Activated T-helper 17 cell treated with anti-CD3 and anti-CD28 coated beads, Interleukin-2, amount 50 U/mL, for 72 hours (primary cell): ENCODE measurements at regions not wholly inside any gene's neighbourhood (a gene's known extent, or its start where the extent isn't known, plus 50 kb on each side); places are given as distances from the start of the nearest gene placed in this dataset.
"Not testable (repeated sequence)": the region's sequence is repeated elsewhere in the genome, so short reads cannot be mapped to it uniquely, and the experiment has no call there.

Experiments
- ATAC-seq: fragments of 150-1000 bp; cut with Tn5 transposase; replicated peaks from 2 replicates; pipeline ENCODE4 v1.10.0; 2021; ENCODE audit warnings: mild to moderate bottlenecking, moderate library complexity
- H3K27ac Mint-ChIP-seq: one replicate; pipeline ENCODE4 v1.8.0; 2022; ENCODE audit warnings: mixed read lengths
- H3K27me3 Mint-ChIP-seq: one replicate; pipeline ENCODE4 v1.8.0; 2022; ENCODE audit warnings: mixed read lengths
- H3K36me3 Mint-ChIP-seq: one replicate; pipeline ENCODE4 v1.8.0; 2022; ENCODE audit warnings: low read depth, mild to moderate bottlenecking, mixed read lengths
- H3K4me1 Mint-ChIP-seq: one replicate; pipeline ENCODE4 v1.8.0; 2022; ENCODE audit warnings: mixed read lengths
- H3K4me3 Mint-ChIP-seq: one replicate; pipeline ENCODE4 v1.8.0; 2022; ENCODE audit warnings: mild to moderate bottlenecking, mixed read lengths
- H3K9me3 Mint-ChIP-seq: one replicate; pipeline ENCODE4 v1.8.0; 2022; ENCODE audit warnings: mixed read lengths

DNA sequence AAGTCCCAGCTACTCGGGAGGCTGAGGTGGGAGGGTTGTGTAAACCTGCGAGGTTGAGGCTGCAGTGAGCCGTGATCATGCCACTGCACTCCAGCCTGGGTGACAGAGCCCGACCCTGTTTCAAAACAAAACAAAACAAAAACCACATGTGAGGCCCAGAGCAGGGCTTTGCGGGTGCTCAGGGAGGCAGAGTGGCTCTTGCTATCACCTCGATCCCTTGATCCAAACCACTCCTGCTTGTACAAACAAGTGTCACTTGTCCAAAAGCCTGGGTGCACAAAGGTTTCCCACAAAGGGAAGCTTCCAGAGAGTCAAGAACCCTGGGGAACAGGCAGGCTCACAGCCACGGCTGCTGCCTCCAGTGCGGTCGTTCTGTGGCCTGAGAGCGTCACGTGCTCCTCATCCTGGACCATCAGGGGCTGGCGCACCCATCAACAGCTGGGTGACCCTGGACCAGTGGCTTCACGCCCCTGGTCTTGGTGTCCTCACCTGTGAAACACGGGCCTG, 162.7 kb downstream of the C9orf50 start:
- H3K4me1 Mint-ChIP-seq = peaks cover 18% of the 10 kb centered on the region
- no peaks in the 10 kb centered on the region for H3K36me3 Mint-ChIP-seq
- peak overlapping the region; percentile 71 for H3K4me3 Mint-ChIP-seq
- no peaks in the 10 kb centered on the region for H3K9me3 Mint-ChIP-seq
- H3K27ac Mint-ChIP-seq = peak overlapping the region; percentile 83
- ATAC-seq = peak; percentile 55
- no peaks in the 10 kb centered on the region for H3K27me3 Mint-ChIP-seq

- Mint-ChIP-seq H3K4me1 (peaks cover 18% of the 10 kb centered on the region), H3K36me3 (no peaks in the 10 kb centered on the region), H3K27ac (no peak overlapping the region), H3K9me3 (no peaks in the 10 kb centered on the region), H3K4me3 (peak overlapping the region; percentile 71), H3K27me3 (no peaks in the 10 kb centered on the region)
- no peak for ATAC-seq
Observed at GRCh38 chr9:129457325-129457779, 163.5 kb downstream of the C9orf50 start.

- no peaks in the 10 kb centered on the region for H3K9me3 Mint-ChIP-seq
- no peak overlapping the region for H3K4me3 Mint-ChIP-seq
- peak overlapping the region; percentile 1 for H3K27ac Mint-ChIP-seq
- peaks cover 22% of the 10 kb centered on the region for H3K4me1 Mint-ChIP-seq
- H3K27me3 Mint-ChIP-seq = no peaks in the 10 kb centered on the region
- ATAC-seq = no peak
- H3K36me3 Mint-ChIP-seq = no peaks in the 10 kb centered on the region
Observed at GRCh38 chr9:129456549-129457324, 164.2 kb downstream of the C9orf50 start.

DNA sequence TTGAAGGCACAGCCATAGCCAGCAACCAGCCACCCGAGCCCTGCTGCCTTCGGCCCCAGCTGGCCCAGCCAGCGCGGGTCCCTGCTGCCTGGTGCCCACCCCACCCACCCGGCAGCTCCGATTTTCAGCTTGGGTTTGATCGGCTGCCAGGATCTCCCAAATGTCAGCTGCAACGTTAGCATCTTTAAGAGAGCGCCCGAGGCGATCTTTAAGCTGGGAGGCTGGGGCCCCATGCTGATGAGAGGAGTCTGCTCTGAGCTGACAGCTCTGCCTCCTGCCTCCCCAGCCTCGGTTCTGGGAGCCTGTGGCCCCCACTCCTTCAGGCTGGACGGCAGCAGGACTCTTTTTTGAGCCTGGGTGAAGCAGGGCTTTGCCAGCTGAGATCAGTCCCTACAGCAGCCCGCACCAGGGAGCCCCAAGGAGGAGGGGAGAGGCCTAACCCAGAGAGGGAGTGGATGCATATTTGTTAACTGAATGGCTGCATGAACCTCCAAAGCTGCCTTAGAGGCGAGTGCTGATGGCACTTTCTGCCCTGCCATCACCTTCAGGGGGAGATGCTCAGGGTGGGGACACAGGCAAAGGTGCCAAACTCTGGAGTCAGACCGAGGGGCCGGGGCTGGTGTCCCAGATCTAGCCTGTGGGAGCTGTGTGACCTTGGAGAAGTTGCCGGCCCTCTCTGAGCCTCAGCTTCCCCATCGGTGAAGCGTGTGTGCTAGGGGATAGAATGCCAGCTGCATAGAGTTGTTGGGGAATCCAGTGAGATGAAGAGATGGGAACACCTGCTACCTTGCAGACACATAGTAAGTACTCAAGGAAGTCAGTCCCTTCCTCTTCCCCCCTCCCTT, 165.5 kb downstream of the C9orf50 start:
- H3K4me3 Mint-ChIP-seq = no peak overlapping the region
- no peaks in the 10 kb centered on the region for H3K36me3 Mint-ChIP-seq
- no peaks in the 10 kb centered on the region for H3K9me3 Mint-ChIP-seq
- no peaks in the 10 kb centered on the region for H3K27me3 Mint-ChIP-seq
- ATAC-seq = no peak
- H3K27ac Mint-ChIP-seq = no peak overlapping the region
- peaks cover 23% of the 10 kb centered on the region for H3K4me1 Mint-ChIP-seq

DNA sequence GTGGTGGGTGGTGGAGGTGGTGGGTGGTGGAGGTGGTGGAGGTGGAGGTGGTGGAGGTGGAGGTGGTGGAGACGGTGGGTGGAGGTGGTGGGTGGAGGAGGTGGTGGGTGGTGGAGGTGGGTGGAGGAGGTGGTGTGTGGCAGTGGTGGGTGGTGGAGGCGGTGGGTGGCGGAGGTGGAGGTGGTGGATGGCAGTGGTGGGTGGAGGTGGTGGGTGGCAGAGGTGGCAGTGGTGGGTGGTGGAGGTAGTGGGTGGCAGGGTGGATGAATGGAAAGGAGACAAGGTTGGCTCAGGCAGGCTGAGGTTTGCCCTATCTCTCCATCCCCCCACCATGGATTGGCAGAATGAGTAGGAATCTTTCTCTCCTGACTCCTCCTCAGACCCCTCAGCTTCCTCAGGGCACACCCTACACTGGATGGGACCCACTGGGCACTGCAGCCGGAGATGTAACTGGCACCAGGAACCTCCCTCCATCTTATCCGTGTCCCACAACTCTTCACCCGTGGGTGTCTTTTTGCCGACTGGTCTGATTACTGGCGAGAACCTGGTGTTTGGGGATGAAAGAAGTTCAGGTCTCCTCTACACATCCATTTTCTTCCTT, 166.3 kb downstream of the C9orf50 start:
- H3K27ac Mint-ChIP-seq = no peak overlapping the region
- no peaks in the 10 kb centered on the region for H3K9me3 Mint-ChIP-seq
- H3K27me3 Mint-ChIP-seq = no peaks in the 10 kb centered on the region
- ATAC-seq = no peak
- H3K4me3 Mint-ChIP-seq = no peak overlapping the region
- H3K4me1 Mint-ChIP-seq = peaks cover 23% of the 10 kb centered on the region
- H3K36me3 Mint-ChIP-seq = no peaks in the 10 kb centered on the region

GRCh38 chr9:129453734-129454133, 167.2 kb downstream of the C9orf50 start:
- H3K9me3 Mint-ChIP-seq = no peaks in the 10 kb centered on the region
- peaks cover 23% of the 10 kb centered on the region for H3K4me1 Mint-ChIP-seq
- H3K27ac Mint-ChIP-seq = no peak overlapping the region
- no peak for ATAC-seq
- no peaks in the 10 kb centered on the region for H3K36me3 Mint-ChIP-seq
- no peaks in the 10 kb centered on the region for H3K27me3 Mint-ChIP-seq
- H3K4me3 Mint-ChIP-seq = no peak overlapping the region

DNA sequence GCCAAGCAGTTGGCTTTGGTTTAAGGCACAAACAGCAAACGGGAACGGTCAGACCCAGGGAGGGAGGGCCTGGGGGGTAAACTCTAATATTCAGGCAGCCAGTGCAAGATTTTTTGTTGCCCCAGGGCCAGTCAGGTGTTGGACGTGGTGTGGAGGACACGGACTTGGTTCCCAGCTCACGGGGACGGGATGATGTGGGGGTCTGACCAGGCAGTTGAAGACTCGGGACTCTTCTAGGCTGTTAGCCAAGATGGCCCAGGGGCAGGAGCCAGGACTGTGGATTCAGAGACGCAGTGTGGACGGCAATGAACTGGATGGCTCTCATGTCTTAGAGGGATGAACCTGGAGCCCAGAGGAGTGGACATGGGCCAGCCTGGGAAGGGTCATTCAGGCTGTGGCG, 169.2 kb downstream of the C9orf50 start:
- Mint-ChIP-seq H3K4me1 (peaks cover 13% of the 10 kb centered on the region), H3K27me3 (no peaks in the 10 kb centered on the region), H3K36me3 (no peaks in the 10 kb centered on the region), H3K9me3 (no peaks in the 10 kb centered on the region), H3K27ac (peak overlapping the region; percentile 67), H3K4me3 (no peak overlapping the region)
- no peak for ATAC-seq

DNA sequence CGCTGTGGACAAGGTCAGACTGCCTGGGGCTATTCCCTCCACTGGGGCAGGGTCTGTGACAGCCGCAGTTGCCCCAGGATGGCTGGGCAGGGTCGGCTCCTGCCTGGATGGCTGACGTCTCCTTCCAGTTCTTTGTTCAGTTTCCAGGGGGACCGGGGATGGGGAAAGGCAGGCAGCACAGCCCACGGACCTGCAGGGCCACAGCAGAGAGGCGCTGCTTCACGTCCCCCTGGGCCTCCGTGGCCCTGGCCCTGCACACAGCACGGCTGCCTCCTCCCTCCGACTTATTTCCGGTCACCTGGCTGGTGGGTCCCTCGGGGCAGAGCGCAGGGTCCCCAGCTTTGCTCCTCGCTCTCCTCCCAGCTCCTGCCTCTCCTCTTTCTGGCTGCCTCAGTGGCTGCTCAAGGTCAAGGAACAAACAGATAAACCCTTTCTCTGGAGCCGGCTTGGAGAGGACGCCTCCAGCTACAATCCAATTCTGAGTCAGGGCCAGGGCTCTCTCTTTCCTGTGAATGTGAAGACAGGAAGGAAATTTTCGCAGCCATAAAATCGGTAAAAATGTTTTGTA, 169.7 kb downstream of the C9orf50 start:
- no peaks in the 10 kb centered on the region for H3K9me3 Mint-ChIP-seq
- H3K36me3 Mint-ChIP-seq = no peaks in the 10 kb centered on the region
- no peaks in the 10 kb centered on the region for H3K27me3 Mint-ChIP-seq
- peaks cover 8% of the 10 kb centered on the region for H3K4me1 Mint-ChIP-seq
- no peak overlapping the region for H3K4me3 Mint-ChIP-seq
- H3K27ac Mint-ChIP-seq = no peak overlapping the region
- ATAC-seq = no peak

- Mint-ChIP-seq H3K27me3 (no peaks in the 10 kb centered on the region), H3K9me3 (no peaks in the 10 kb centered on the region), H3K27ac (no peak overlapping the region), H3K36me3 (no peaks in the 10 kb centered on the region), H3K4me1 (peaks cover 6% of the 10 kb centered on the region), H3K4me3 (no peak overlapping the region)
- ATAC-seq = no peak
Observed at GRCh38 chr9:129449066-129449465, 171.8 kb downstream of the C9orf50 start.

DNA sequence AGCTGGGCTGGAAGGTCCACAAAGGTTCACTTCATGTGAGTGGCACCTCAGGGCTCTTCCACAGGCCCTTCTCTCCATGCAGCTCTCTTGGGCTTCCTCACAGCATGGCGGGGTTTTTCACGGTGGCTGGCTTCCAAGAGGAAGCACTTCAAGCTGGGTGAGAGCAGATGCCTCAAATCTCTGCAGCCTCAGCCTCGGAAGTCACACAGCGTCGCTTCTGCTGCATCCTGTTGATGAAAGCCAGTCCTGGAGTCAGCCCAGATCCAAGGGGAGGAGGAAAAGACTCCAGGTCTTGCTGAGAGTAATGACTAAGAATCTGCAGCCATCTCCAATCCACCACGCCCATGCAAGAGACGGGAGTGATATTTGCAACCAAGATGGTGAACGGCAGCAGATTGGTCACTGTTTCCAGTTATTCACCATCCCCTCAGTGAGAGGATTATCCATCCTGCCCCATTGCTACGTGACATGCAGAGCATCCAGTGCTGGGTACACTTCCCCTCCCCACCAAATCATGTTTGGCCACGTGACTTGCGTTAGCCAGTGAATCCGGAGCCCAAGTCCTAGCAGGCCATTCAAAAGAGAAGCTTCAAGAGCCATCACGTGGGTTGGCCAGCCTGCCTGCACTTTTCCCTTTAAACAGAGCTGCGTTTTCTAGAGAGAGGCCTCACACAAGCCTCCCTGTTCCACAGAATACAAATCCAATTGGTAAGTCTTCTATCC, 173.9 kb downstream of the C9orf50 start:
- H3K4me1 Mint-ChIP-seq = peaks cover 4% of the 10 kb centered on the region
- ATAC-seq = peak; percentile 21
- no peak overlapping the region for H3K4me3 Mint-ChIP-seq
- no peak overlapping the region for H3K27ac Mint-ChIP-seq
- no peaks in the 10 kb centered on the region for H3K36me3 Mint-ChIP-seq
- H3K27me3 Mint-ChIP-seq = no peaks in the 10 kb centered on the region
- H3K9me3 Mint-ChIP-seq = no peaks in the 10 kb centered on the region

GRCh38 chr9:129445794-129446306, 175.1 kb downstream of the C9orf50 start:
- Mint-ChIP-seq H3K4me3 (no peak overlapping the region), H3K36me3 (no peaks in the 10 kb centered on the region), H3K27me3 (no peaks in the 10 kb centered on the region), H3K9me3 (no peaks in the 10 kb centered on the region), H3K27ac (no peak overlapping the region), H3K4me1 (no peaks in the 10 kb centered on the region)
- ATAC-seq = no peak

GRCh38 chr9:129443515-129444164, 177.3 kb downstream of the C9orf50 start:
- not testable (repeated sequence) for H3K27me3 Mint-ChIP-seq, H3K4me3 Mint-ChIP-seq, H3K27ac Mint-ChIP-seq, H3K4me1 Mint-ChIP-seq, H3K36me3 Mint-ChIP-seq, ATAC-seq, H3K9me3 Mint-ChIP-seq

DNA sequence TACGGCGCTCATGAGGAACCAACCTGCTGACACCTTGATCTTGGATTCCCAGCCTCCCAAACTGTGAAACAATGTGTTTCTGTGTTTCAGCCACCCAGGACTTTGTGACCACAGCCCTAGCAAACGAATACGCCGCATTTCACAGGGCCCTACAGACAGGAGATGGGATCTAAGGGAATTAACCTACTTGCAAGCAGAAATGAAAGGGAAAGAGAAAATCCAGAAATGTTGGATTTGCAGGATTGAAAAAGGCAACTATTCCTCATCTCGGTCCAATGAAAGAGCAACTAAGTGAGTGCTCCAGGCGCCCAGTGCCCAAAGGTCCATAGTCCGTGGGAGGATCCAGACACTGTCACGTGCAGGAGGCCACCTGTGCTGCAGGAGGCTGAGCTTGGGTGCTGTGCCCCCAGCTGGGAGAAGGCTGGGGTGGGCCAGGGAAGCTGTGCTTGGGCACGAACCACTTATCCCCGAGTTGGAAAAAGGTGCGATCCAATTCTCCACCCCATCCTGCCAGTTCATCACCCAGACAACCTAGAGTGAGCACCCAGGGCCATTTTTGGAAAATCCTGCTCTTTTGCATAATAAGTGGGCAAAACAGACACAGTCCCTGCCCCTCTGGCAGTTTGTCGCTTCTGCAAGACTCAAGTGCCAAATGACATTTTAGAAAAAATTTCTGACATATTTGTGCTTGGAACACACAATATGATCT, 177.9 kb downstream of the C9orf50 start:
- Mint-ChIP-seq H3K4me3 (no peak overlapping the region), H3K36me3 (no peaks in the 10 kb centered on the region), H3K27me3 (peaks cover 10% of the 10 kb centered on the region), H3K9me3 (no peaks in the 10 kb centered on the region), H3K27ac (no peak overlapping the region), H3K4me1 (no peaks in the 10 kb centered on the region)
- no peak for ATAC-seq
